ENCODE measurements at regions not wholly inside any gene's neighbourhood (a gene's known extent, or its start where the extent isn't known, plus 50 kb on each side); places are given as distances from the start of the nearest gene placed in this dataset.

DNA sequence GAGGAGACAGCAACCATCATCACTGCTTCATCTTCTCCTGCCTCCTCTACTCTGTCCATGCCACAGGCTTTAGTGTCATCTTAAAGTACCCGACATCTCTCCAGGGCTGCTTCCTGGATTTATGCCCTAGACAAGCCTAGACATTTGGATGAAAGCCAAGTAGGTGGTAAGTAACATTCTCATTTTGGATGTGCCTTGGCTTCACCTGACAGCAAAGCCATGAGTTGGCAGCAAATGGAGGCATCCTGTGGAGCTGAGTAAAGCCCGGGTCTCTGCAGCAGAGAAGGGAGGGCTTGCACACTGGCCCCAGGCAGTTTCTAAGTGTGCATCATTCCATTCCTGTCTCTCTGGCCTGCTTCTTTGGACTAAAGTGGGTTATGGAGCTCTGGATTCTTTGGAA, 299.1 kb downstream of the DMAC1 start:
- 0% methylated on average over 1 of the region's 2 CpGs for WGBS (ENCODE audit: low lambda C conversion rate)
- CTCF ChIA-PET (ENCODE audit: low intra/inter-chr PET ratio, low total read pairs): no interaction called here
- Histone ChIP-seq H2AFZ (ENCODE audit: low read length) (no peak overlapping the region), H3K4me1 (ENCODE audit: insufficient read depth, low read length) (no peaks in the 10 kb centered on the region), H3K27me3 (ENCODE audit: control insufficient read depth in 1 of 2, insufficient read depth in 2 of 2, low read length in 2 of 2) (no peaks in the 10 kb centered on the region), H3K27ac (ENCODE audit: extremely low read length, insufficient read depth, low read length) (no peak overlapping the region), H4K20me1 (ENCODE audit: insufficient read depth, low read length) (no peaks in the 10 kb centered on the region), H3K36me3 (replicated peaks in 1 of 2; ENCODE audit: control insufficient read depth in 1 of 2, insufficient read depth in 2 of 2, low read length in 2 of 2) (no peaks in the 10 kb centered on the region), H3K79me2 (ENCODE audit: insufficient read depth, low read length) (no peaks in the 10 kb centered on the region), H3K4me2 (ENCODE audit: low read depth, low read length) (no peak overlapping the region), H3K4me3 (replicated peaks in 1 of 3; ENCODE audit: insufficient read depth in 1 of 3, low read depth in 2 of 3, low read length in 3 of 3) (no peak overlapping the region), H3K9me3 (ENCODE audit: low read length) (no peaks in the 10 kb centered on the region), H3K9ac (ENCODE audit: insufficient read depth, low read depth, low read length) (no peak overlapping the region)
- ATAC-seq (no peak), FAIRE-seq (no peak), DNase-seq (ENCODE audit: low spot score) (no peak)
- POLR2A ChIA-PET: no interaction called here
- TF ChIP-seq ZNF34 (CRISPR knock-in tag; IDR thresholded peaks at IDR 0.05; ENCODE audit: borderline replicate concordance) (no peak), ZNF484 (CRISPR knock-in tag; IDR thresholded peaks at IDR 0.05; ENCODE audit: borderline replicate concordance, low read depth) (no peak), PAX8 (CRISPR knock-in tag; IDR thresholded peaks at IDR 0.05; ENCODE audit: borderline replicate concordance) (no peak), ATF7 (IDR thresholded peaks at IDR 0.05) (no peak), ATF7 (CRISPR knock-in tag; IDR thresholded peaks at IDR 0.05) (no peak), ZNF10 (CRISPR knock-in tag; IDR thresholded peaks at IDR 0.05; ENCODE audit: borderline replicate concordance, low read depth) (no peak), EZH2 (conservative IDR thresholded peaks at IDR 0.05; ENCODE audit: low read depth, low read length) (no peak), SNAPC5 (CRISPR knock-in tag; IDR thresholded peaks at IDR 0.05; ENCODE audit: borderline replicate concordance) (no peak), RAD21 (CRISPR knock-in tag; IDR thresholded peaks at IDR 0.05) (no peak), ZNF879 (CRISPR knock-in tag; IDR thresholded peaks at IDR 0.05) (no peak)
- TF ChIP-seq, protein P1, sequence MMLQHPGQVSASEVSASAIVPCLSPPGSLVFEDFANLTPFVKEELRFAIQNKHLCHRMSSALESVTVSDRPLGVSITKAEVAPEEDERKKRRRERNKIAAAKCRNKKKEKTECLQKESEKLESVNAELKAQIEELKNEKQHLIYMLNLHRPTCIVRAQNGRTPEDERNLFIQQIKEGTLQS (CRISPR knock-in tag; IDR thresholded peaks at IDR 0.05): no peak
- no TSS peak for BruUV-seq (replicated peaks)
- in situ Hi-C loops (cut with HindIII; ENCODE audit: extremely low pct_ligation_motif_present, low pct_unique_long_range_greater_than_20kb): loop anchor here (25.0 kb wide), 1 partner anchor 238 kb away; no protein-coding TSS in a partner anchor
- intact Hi-C loops (cut with micrococcal nuclease; ENCODE audit: unreplicated experiment): no loop called here

Measured in HepG2 (cell line).